Tibial nerve (tissue), 4 donors: ENCODE measurements at regions not wholly inside any gene's neighbourhood (a gene's known extent, or its start where the extent isn't known, plus 50 kb on each side); places are given as distances from the start of the nearest gene placed in this dataset.

ENCODE experiments used
- CTCF ChIP-seq, 5 experiments: fragments of 200-600 bp in 3 of 5; fragments of 450-650 bp in 2 of 5; sonication (generic) in 3 of 5; IDR thresholded peaks; one replicate each; pipeline ENCODE4 v1.5.1; 2016 to 2019; ENCODE audit warnings: antibody characterized with exemption in 5 of 5, mild to moderate bottlenecking in 3 of 5, moderate library complexity in 2 of 5
- EP300 ChIP-seq, 2 donors: sonication (generic); formaldehyde crosslinking; IDR thresholded peaks; one replicate each; pipeline ENCODE4 v1.6.1; 2017; ENCODE audit warnings: antibody characterized with exemption in 2 of 2, mild to moderate bottlenecking in 1 of 2
- POLR2A ChIP-seq, 2 donors: fragments of 450-650 bp; IDR thresholded peaks; one replicate each; pipeline ENCODE4 v1.6.1; 2017; ENCODE audit warnings: antibody characterized with exemption in 2 of 2, mild to moderate bottlenecking in 2 of 2, moderate library complexity in 2 of 2

GRCh38 chr6:51414361-51414760 is 595.7 kb downstream of the TFAP2B start:
- TF ChIP-seq CTCF (IDR thresholded peaks at IDR 0.05), result no peak
- TF ChIP-seq POLR2A (IDR thresholded peaks at IDR 0.05), result no peak
- no peak for TF ChIP-seq EP300 (IDR thresholded peaks at IDR 0.05)
